ENCODE measurements at regions not wholly inside any gene's neighbourhood (a gene's known extent, or its start where the extent isn't known, plus 50 kb on each side); places are given as distances from the start of the nearest gene placed in this dataset.

DNA sequence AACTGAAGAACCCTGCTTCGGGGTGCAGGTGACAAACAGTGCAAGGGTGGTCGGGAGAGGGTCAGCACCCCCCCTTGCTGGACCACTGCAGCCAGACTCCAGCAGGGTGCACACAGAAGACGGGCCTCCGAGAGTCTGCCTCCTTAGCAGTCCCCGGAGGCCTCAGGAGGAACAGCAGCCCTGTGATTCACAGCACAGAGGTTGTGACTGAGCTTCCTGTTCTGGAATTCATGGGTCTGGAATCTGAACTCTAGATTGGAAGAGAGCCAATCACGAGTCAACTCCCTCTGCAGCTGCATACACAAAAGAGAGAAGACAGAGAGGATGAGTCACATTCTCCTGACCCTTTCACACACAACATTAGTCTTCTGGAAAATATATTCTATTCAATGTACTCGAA, 249.0 kb upstream of the OPRM1 start:
- H3K4me3 ChIP-seq (ENCODE audit: low read length), result no peak overlapping the region
- H3K27me3 ChIP-seq (ENCODE audit: insufficient read depth, low read depth, low read length), result no peaks in the 10 kb centered on the region
- no peak for TF ChIP-seq MXI1 (conservative IDR thresholded peaks at IDR 0.05; ENCODE audit: poor library complexity, severe bottlenecking)
- no peak for TF ChIP-seq EZH2 (IDR thresholded peaks at IDR 0.05; ENCODE audit: borderline replicate concordance, insufficient read depth, low read length, poor library complexity, severe bottlenecking)
- TF ChIP-seq, protein P1, sequence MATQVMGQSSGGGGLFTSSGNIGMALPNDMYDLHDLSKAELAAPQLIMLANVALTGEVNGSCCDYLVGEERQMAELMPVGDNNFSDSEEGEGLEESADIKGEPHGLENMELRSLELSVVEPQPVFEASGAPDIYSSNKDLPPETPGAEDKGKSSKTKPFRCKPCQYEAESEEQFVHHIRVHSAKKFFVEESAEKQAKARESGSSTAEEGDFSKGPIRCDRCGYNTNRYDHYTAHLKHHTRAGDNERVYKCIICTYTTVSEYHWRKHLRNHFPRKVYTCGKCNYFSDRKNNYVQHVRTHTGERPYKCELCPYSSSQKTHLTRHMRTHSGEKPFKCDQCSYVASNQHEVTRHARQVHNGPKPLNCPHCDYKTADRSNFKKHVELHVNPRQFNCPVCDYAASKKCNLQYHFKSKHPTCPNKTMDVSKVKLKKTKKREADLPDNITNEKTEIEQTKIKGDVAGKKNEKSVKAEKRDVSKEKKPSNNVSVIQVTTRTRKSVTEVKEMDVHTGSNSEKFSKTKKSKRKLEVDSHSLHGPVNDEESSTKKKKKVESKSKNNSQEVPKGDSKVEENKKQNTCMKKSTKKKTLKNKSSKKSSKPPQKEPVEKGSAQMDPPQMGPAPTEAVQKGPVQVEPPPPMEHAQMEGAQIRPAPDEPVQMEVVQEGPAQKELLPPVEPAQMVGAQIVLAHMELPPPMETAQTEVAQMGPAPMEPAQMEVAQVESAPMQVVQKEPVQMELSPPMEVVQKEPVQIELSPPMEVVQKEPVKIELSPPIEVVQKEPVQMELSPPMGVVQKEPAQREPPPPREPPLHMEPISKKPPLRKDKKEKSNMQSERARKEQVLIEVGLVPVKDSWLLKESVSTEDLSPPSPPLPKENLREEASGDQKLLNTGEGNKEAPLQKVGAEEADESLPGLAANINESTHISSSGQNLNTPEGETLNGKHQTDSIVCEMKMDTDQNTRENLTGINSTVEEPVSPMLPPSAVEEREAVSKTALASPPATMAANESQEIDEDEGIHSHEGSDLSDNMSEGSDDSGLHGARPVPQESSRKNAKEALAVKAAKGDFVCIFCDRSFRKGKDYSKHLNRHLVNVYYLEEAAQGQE (IDR thresholded peaks at IDR 0.05; ENCODE audit: borderline replicate concordance), result no peak
- no peak for TF ChIP-seq EP300 (conservative IDR thresholded peaks at IDR 0.05; ENCODE audit: poor library complexity, severe bottlenecking)
- no peak for TF ChIP-seq RAD21 (conservative IDR thresholded peaks at IDR 0.05)
- no peak for TF ChIP-seq POLR2AphosphoS5 (IDR thresholded peaks at IDR 0.05)
- no peak for TF ChIP-seq TAF1 (IDR thresholded peaks at IDR 0.05; ENCODE audit: low read depth)
- TF ChIP-seq, protein P2, sequence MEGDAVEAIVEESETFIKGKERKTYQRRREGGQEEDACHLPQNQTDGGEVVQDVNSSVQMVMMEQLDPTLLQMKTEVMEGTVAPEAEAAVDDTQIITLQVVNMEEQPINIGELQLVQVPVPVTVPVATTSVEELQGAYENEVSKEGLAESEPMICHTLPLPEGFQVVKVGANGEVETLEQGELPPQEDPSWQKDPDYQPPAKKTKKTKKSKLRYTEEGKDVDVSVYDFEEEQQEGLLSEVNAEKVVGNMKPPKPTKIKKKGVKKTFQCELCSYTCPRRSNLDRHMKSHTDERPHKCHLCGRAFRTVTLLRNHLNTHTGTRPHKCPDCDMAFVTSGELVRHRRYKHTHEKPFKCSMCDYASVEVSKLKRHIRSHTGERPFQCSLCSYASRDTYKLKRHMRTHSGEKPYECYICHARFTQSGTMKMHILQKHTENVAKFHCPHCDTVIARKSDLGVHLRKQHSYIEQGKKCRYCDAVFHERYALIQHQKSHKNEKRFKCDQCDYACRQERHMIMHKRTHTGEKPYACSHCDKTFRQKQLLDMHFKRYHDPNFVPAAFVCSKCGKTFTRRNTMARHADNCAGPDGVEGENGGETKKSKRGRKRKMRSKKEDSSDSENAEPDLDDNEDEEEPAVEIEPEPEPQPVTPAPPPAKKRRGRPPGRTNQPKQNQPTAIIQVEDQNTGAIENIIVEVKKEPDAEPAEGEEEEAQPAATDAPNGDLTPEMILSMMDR (IDR thresholded peaks at IDR 0.05; ENCODE audit: poor library complexity, severe bottlenecking), result no peak
- TF ChIP-seq SMC3 (conservative IDR thresholded peaks at IDR 0.05; ENCODE audit: poor library complexity), result no peak
- H4K20me1 ChIP-seq (ENCODE audit: insufficient read depth), result no peaks in the 10 kb centered on the region
- no peak overlapping the region for H3K9ac ChIP-seq (ENCODE audit: low read length)
- no peaks in the 10 kb centered on the region for H3F3A ChIP-seq (ENCODE audit: insufficient read depth, low read length, poor library complexity, severe bottlenecking)
- H3K9me3 ChIP-seq (ENCODE audit: low read length), result no peaks in the 10 kb centered on the region
- no peak overlapping the region for H2AFZ ChIP-seq (ENCODE audit: low read depth, low read length)
- no peaks in the 10 kb centered on the region for H3K36me3 ChIP-seq (ENCODE audit: insufficient read depth, low read length)
- no peaks in the 10 kb centered on the region for H3K9me2 ChIP-seq (ENCODE audit: insufficient read depth, low read length)
- H3K27ac ChIP-seq (ENCODE audit: low read length), result no peak overlapping the region
- no peak overlapping the region for H3K4me2 ChIP-seq (ENCODE audit: low read length)
- no peaks in the 10 kb centered on the region for H3K79me2 ChIP-seq (replicated peaks; ENCODE audit: insufficient read depth, low read length)

DNA sequence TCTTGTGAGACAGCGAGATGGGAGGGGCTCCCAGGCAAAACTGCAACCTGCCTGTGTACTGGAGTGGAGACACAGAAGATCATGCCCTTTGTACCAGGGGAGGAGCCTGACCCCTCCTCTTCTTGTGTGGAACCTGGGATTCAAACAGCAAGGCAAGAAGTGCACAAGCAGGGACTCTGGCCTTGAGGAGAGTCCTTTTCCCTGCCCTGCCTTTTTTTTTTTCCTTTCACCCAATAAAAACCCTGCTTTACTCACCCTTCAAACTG, 251.8 kb upstream of the OPRM1 start:
- Histone ChIP-seq H2AFZ (ENCODE audit: low read depth, low read length) (no peak overlapping the region), H4K20me1 (ENCODE audit: insufficient read depth) (no peaks in the 10 kb centered on the region)

More for the DNA sequence above, 251.8 kb upstream of the OPRM1 start:
- H3K4me3 ChIP-seq (ENCODE audit: low read length), result no peak overlapping the region
- no peaks in the 10 kb centered on the region for H3K27me3 ChIP-seq (ENCODE audit: insufficient read depth, low read depth, low read length)
- TF ChIP-seq, protein P1 (IDR thresholded peaks at IDR 0.05; ENCODE audit: borderline replicate concordance), result no peak
- TF ChIP-seq MXI1 (conservative IDR thresholded peaks at IDR 0.05; ENCODE audit: poor library complexity, severe bottlenecking), result no peak
- no peak for TF ChIP-seq POLR2AphosphoS5 (IDR thresholded peaks at IDR 0.05)
- TF ChIP-seq RAD21 (conservative IDR thresholded peaks at IDR 0.05), result no peak
- no peak for TF ChIP-seq SMC3 (conservative IDR thresholded peaks at IDR 0.05; ENCODE audit: poor library complexity)
- no peak for TF ChIP-seq EZH2 (IDR thresholded peaks at IDR 0.05; ENCODE audit: borderline replicate concordance, insufficient read depth, low read length, poor library complexity, severe bottlenecking)
- H3K9ac ChIP-seq (ENCODE audit: low read length), result no peak overlapping the region
- H3K9me2 ChIP-seq (ENCODE audit: insufficient read depth, low read length), result no peaks in the 10 kb centered on the region
- H3K4me2 ChIP-seq (ENCODE audit: low read length), result no peak overlapping the region
- H3K36me3 ChIP-seq (ENCODE audit: insufficient read depth, low read length), result no peaks in the 10 kb centered on the region
- no peaks in the 10 kb centered on the region for H3K79me2 ChIP-seq (replicated peaks; ENCODE audit: insufficient read depth, low read length)
- H3K27ac ChIP-seq (ENCODE audit: low read length), result no peak overlapping the region
- no peaks in the 10 kb centered on the region for H3K9me3 ChIP-seq (ENCODE audit: low read length)
- no peaks in the 10 kb centered on the region for H3F3A ChIP-seq (ENCODE audit: insufficient read depth, low read length, poor library complexity, severe bottlenecking)

Data from neural cell (in vitro differentiated cells).